Neural progenitor cell (in vitro differentiated cells): ENCODE measurements at regions not wholly inside any gene's neighbourhood (a gene's known extent, or its start where the extent isn't known, plus 50 kb on each side); places are given as distances from the start of the nearest gene placed in this dataset.

Experiments used
- DNase-seq: peaks from one replicate; pipeline ENCODE4 v3.0.0-alpha.2; 2016; ENCODE audit warnings: low spot score
- H2AFZ ChIP-seq: fragments of 200-600 bp; sonication (generic); replicated peaks from 2 replicates; pipeline ENCODE4 v1.6.1; 2016; ENCODE audit warnings: antibody characterized with exemption
- H3F3A ChIP-seq: fragments of 200-600 bp; sonication (generic); 2 replicates; pipeline ENCODE4 v1.6.1; 2016; ENCODE audit warnings: antibody characterized with exemption, low read depth
- H3K27ac ChIP-seq: fragments of 200-600 bp; sonication (generic); 2 replicates; pipeline ENCODE4 v1.5.1; 2016; ENCODE audit warnings: mild to moderate bottlenecking
- H3K27me3 ChIP-seq: fragments of 200-600 bp; sonication (generic); 2 replicates; pipeline ENCODE4 v1.6.1; 2016; ENCODE audit warnings: mild to moderate bottlenecking, moderate library complexity
- H3K36me3 ChIP-seq: fragments of 200-600 bp; sonication (generic); 2 replicates; pipeline ENCODE4 v1.5.1; 2016
- H3K4me1 ChIP-seq: fragments of 200-600 bp; sonication (generic); 2 replicates; pipeline ENCODE4 v1.6.1; 2016; ENCODE audit warnings: mixed run types
- H3K4me2 ChIP-seq: fragments of 200-600 bp; sonication (generic); 2 replicates; pipeline ENCODE4 v1.6.1; 2016
- H3K4me3 ChIP-seq: fragments of 200-600 bp; sonication (generic); 2 replicates; pipeline ENCODE4 v1.5.1; 2016
- H3K79me2 ChIP-seq: fragments of 200-600 bp; sonication (generic); 2 replicates; pipeline ENCODE4 v1.6.1; 2016; ENCODE audit warnings: low read depth
- H3K9ac ChIP-seq: fragments of 200-600 bp; sonication (generic); 2 replicates; pipeline ENCODE4 v1.6.1; 2016
- H3K9me3 ChIP-seq: fragments of 200-600 bp; sonication (generic); 2 replicates; pipeline ENCODE4 v1.5.1; 2016; ENCODE audit warnings: low read depth
- H4K20me1 ChIP-seq: fragments of 200-600 bp; sonication (generic); 2 replicates; pipeline ENCODE4 v1.6.1; 2016; ENCODE audit warnings: low read depth
- H3K27ac Mint-ChIP-seq: 3 replicates; pipeline ENCODE4 v1.8.0; 2021; ENCODE audit warnings: mixed read lengths
- H3K27me3 Mint-ChIP-seq: 2 replicates; pipeline ENCODE4 v1.8.0; 2022; ENCODE audit warnings: low read depth, mild to moderate bottlenecking, inconsistent platforms, moderate library complexity, mixed read lengths; ENCODE audit not compliant: insufficient read depth
- H3K36me3 Mint-ChIP-seq: 3 replicates; pipeline ENCODE4 v1.8.0; 2021; ENCODE audit warnings: mixed read lengths
- H3K4me1 Mint-ChIP-seq: 3 replicates; pipeline ENCODE4 v1.8.0; 2021; ENCODE audit warnings: mixed read lengths
- H3K4me3 Mint-ChIP-seq: 3 replicates; pipeline ENCODE4 v1.8.0; 2021; ENCODE audit warnings: mild to moderate bottlenecking, moderate library complexity, mixed read lengths
- H3K9me3 Mint-ChIP-seq: 3 replicates; pipeline ENCODE4 v1.8.0; 2020; ENCODE audit warnings: mixed read lengths
- CTCF ChIP-seq: fragments of 200-600 bp; sonication (generic); IDR thresholded peaks from 2 replicates; pipeline ENCODE4 v1.5.1; 2017; ENCODE audit warnings: antibody characterized with exemption, mild to moderate bottlenecking
- EZH2 ChIP-seq: fragments of 200-600 bp; sonication (generic); IDR thresholded peaks from 2 replicates; pipeline ENCODE4 v1.6.1; 2017; ENCODE audit warnings: antibody characterized with exemption, mild to moderate bottlenecking, moderate library complexity
- EZH2phosphoT487 ChIP-seq: fragments of 200-600 bp; sonication (generic); IDR thresholded peaks from 2 replicates; pipeline ENCODE4 v1.6.1; 2017; ENCODE audit warnings: antibody characterized with exemption

- TF ChIP-seq CTCF (no peak), EZH2 (no peak), EZH2phosphoT487 (no peak)
- Mint-ChIP-seq H3K4me3 (no peak overlapping the region), H3K27me3 (no peaks in the 10 kb centered on the region), H3K9me3 (no peaks in the 10 kb centered on the region), H3K36me3 (no peaks in the 10 kb centered on the region), H3K27ac (no peak overlapping the region), H3K4me1 (no peaks in the 10 kb centered on the region)
- no peak overlapping the region for H3K9ac ChIP-seq
- H3K4me3 ChIP-seq = no peak overlapping the region
- no peaks in the 10 kb centered on the region for H3K36me3 ChIP-seq
- H3F3A ChIP-seq = no peaks in the 10 kb centered on the region
- H3K9me3 ChIP-seq = no peaks in the 10 kb centered on the region
- H3K27me3 ChIP-seq = no peaks in the 10 kb centered on the region
- no peak overlapping the region for H3K4me2 ChIP-seq
- no peaks in the 10 kb centered on the region for H3K79me2 ChIP-seq
- H3K27ac ChIP-seq = no peak overlapping the region
- no peak overlapping the region for H2AFZ ChIP-seq
- no peaks in the 10 kb centered on the region for H3K4me1 ChIP-seq
- H4K20me1 ChIP-seq = no peaks in the 10 kb centered on the region
- no peak for DNase-seq
Observed at GRCh38 chr4:36841583-36842326, 402.8 kb upstream of the NWD2 start.

GRCh38 chr4:36844448-36844847 lies 400.1 kb upstream of the NWD2 start:
- H3K36me3 Mint-ChIP-seq = no peaks in the 10 kb centered on the region
- H3K4me1 Mint-ChIP-seq = no peaks in the 10 kb centered on the region
- no peaks in the 10 kb centered on the region for H3K36me3 ChIP-seq
- H4K20me1 ChIP-seq = no peaks in the 10 kb centered on the region
- H3K27ac ChIP-seq = no peak overlapping the region
- no peak overlapping the region for H3K9ac ChIP-seq
- H3K4me3 ChIP-seq = no peak overlapping the region
- DNase-seq = no peak
- TF ChIP-seq CTCF (no peak), EZH2 (no peak), EZH2phosphoT487 (no peak)
- H2AFZ ChIP-seq = no peak overlapping the region
- H3K27ac Mint-ChIP-seq = no peak overlapping the region
- H3K4me2 ChIP-seq = no peak overlapping the region
- H3K4me1 ChIP-seq = no peaks in the 10 kb centered on the region
- H3K9me3 ChIP-seq = no peaks in the 10 kb centered on the region
- H3F3A ChIP-seq = no peaks in the 10 kb centered on the region
- no peaks in the 10 kb centered on the region for H3K79me2 ChIP-seq
- H3K27me3 ChIP-seq = no peaks in the 10 kb centered on the region
- no peaks in the 10 kb centered on the region for H3K27me3 Mint-ChIP-seq
- no peak overlapping the region for H3K4me3 Mint-ChIP-seq
- H3K9me3 Mint-ChIP-seq = no peaks in the 10 kb centered on the region

GRCh38 chr4:36852856-36853255 lies 391.7 kb upstream of the NWD2 start:
- no peaks in the 10 kb centered on the region for H3F3A ChIP-seq
- TF ChIP-seq CTCF (no peak), EZH2phosphoT487 (no peak), EZH2 (no peak)
- H3K9ac ChIP-seq = no peak overlapping the region
- Mint-ChIP-seq H3K36me3 (no peaks in the 10 kb centered on the region), H3K4me3 (no peak overlapping the region), H3K9me3 (no peaks in the 10 kb centered on the region), H3K27ac (no peak overlapping the region), H3K27me3 (no peaks in the 10 kb centered on the region), H3K4me1 (no peaks in the 10 kb centered on the region)
- H3K27me3 ChIP-seq = no peaks in the 10 kb centered on the region
- H3K27ac ChIP-seq = no peak overlapping the region
- no peak for DNase-seq
- no peak overlapping the region for H2AFZ ChIP-seq
- no peaks in the 10 kb centered on the region for H3K9me3 ChIP-seq
- no peak overlapping the region for H3K4me2 ChIP-seq
- no peak overlapping the region for H3K4me3 ChIP-seq
- no peaks in the 10 kb centered on the region for H4K20me1 ChIP-seq
- no peaks in the 10 kb centered on the region for H3K4me1 ChIP-seq
- H3K79me2 ChIP-seq = no peaks in the 10 kb centered on the region
- H3K36me3 ChIP-seq = no peaks in the 10 kb centered on the region
